IPS-20b (cell line): ENCODE measurements at regions not wholly inside any gene's neighbourhood (a gene's known extent, or its start where the extent isn't known, plus 50 kb on each side); places are given as distances from the start of the nearest gene placed in this dataset.
A peak's percentile ranks its signal among the peaks of the same experiment; 100 is the strongest.

Experiments used
- H3K27ac ChIP-seq: one replicate; pipeline ENCODE4 v1.5.1; 2013; ENCODE audit warnings: low read length
- H3K27me3 ChIP-seq: 2 replicates; pipeline ENCODE4 v1.6.1; 2013; ENCODE audit warnings: mild to moderate bottlenecking, low read length, inconsistent platforms; ENCODE audit not compliant: insufficient read depth
- H3K36me3 ChIP-seq: 2 replicates; pipeline ENCODE4 v1.6.1; 2013; ENCODE audit warnings: low read depth, mild to moderate bottlenecking, inconsistent platforms, low read length, moderate library complexity; ENCODE audit not compliant: insufficient read depth
- H3K4me1 ChIP-seq: 2 replicates; pipeline ENCODE4 v1.6.1; 2013; ENCODE audit warnings: mild to moderate bottlenecking, control low read depth, inconsistent platforms, low read length, moderate library complexity; ENCODE audit not compliant: insufficient read depth
- H3K4me3 ChIP-seq: 2 replicates; pipeline ENCODE4 v1.5.1; 2013; ENCODE audit warnings: mild to moderate bottlenecking, low read length, inconsistent platforms
- H3K9ac ChIP-seq: 2 replicates; pipeline ENCODE4 v1.6.1; 2013; ENCODE audit warnings: low read depth, mild to moderate bottlenecking, inconsistent platforms, low read length, moderate library complexity
- H3K9me3 ChIP-seq: 2 replicates; pipeline ENCODE4 v1.6.1; 2013; ENCODE audit warnings: mild to moderate bottlenecking, low read depth, low read length, inconsistent platforms; ENCODE audit not compliant: insufficient read depth

DNA sequence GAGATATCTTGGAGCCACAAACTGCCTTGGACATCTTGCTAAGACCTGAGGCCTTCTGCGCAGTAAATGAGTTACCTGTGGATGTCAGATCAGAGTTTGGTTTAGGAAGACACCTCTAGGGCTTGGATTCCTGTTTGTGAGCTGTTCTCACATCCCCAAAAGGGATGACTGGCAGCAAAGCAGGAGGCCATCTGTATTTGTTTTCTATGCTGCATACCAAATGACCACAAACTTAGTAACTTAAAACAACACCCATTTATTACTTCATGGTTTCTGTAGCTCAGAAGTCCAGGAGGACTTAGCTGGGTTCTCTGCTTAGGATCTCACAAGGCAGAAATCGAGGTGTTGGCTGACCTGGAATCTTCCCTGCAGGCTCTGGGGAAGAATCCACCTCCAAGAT, 116.7 kb downstream of the UNC5CL start:
- Histone ChIP-seq H3K4me1 (peaks cover 19% of the 10 kb centered on the region), H3K9ac (no peak overlapping the region), H3K27ac (no peak overlapping the region), H3K4me3 (no peak overlapping the region), H3K27me3 (peaks cover 29% of the 10 kb centered on the region), H3K36me3 (no peaks in the 10 kb centered on the region), H3K9me3 (no peaks in the 10 kb centered on the region)

DNA sequence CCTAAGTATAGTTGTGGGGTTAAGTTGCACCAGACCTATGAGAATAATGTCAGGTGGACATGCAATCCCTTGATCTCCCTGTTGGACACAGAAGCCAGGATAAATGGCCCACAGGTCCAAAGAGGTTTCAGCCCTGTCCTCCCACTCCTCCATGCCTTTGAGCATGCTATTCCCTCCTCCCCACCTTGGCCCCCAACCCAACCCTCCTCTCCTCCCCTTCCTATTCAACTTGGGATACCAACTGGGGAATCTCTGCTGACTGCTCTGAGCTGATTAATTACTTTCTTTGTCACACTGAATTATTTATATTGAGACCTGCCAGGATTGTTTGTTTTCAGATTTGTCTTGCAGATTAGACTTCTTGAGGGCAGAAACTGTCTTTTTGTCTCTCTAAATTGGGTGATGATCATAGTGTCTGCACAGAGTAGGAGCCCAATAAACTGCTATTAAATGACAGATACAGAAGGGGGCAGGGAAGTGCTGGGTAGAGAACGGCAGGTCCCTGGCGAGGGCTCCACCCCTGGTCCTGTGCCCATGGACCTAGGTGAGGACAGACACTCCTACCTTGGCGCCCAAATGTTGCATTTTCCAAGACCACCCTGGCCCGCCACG, 120.9 kb downstream of the UNC5CL start:
- Histone ChIP-seq H3K36me3 (no peaks in the 10 kb centered on the region), H3K9ac (no peak overlapping the region), H3K4me3 (peak overlapping the region; percentile 23; the same call in 1 of the 2 replicates), H3K4me1 (peaks cover 19% of the 10 kb centered on the region), H3K27ac (no peak overlapping the region), H3K27me3 (peaks cover 43% of the 10 kb centered on the region), H3K9me3 (no peaks in the 10 kb centered on the region)

DNA sequence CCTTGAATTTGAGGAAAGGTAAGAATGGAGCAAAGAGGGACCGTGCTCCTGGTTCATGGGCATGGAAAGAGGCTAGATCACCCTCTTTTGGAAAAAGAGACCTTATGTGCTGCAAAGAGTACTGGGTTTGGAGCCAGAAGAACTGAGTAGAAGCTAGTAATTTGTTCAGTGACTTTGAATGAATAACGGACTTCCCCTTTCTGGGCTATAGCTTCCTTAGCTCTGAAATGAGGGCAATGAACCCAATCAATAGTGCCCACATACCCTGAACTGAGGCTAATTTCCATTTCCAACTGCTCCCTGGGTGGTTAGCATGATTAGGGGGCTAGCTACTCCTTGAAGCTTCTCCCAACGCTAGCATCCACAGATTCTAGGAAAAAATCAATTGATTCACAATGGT, 121.4 kb downstream of the UNC5CL start:
- H3K4me3 ChIP-seq = no peak overlapping the region
- no peaks in the 10 kb centered on the region for H3K9me3 ChIP-seq
- no peaks in the 10 kb centered on the region for H3K36me3 ChIP-seq
- no peak overlapping the region for H3K9ac ChIP-seq
- H3K27ac ChIP-seq = no peak overlapping the region
- H3K27me3 ChIP-seq = peaks cover 43% of the 10 kb centered on the region
- peaks cover 19% of the 10 kb centered on the region for H3K4me1 ChIP-seq

DNA sequence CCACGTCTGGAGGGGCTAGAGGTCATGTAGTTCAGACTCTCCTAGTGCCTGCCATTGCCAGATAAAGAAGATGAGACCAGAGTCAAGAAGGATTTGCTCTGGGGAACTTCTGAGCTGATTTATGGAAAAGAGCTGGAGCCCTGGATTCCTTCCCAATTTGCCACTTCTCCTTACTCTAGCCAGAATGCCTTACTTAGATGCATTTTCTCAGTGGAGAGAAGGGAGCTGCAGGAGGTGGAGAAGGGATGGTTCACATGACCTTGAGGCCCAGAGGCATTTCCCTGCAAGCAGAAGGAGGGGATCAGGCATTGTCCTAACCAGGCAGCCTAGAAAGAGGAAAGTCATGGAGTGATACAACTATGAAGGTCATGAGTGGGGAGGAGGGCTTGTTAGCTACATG, 122.2 kb downstream of the UNC5CL start:
- H3K4me3 ChIP-seq = no peak overlapping the region
- H3K9ac ChIP-seq = no peak overlapping the region
- H3K9me3 ChIP-seq = no peaks in the 10 kb centered on the region
- no peaks in the 10 kb centered on the region for H3K36me3 ChIP-seq
- peaks cover 43% of the 10 kb centered on the region for H3K27me3 ChIP-seq
- H3K4me1 ChIP-seq = peaks cover 19% of the 10 kb centered on the region
- H3K27ac ChIP-seq = no peak overlapping the region

DNA sequence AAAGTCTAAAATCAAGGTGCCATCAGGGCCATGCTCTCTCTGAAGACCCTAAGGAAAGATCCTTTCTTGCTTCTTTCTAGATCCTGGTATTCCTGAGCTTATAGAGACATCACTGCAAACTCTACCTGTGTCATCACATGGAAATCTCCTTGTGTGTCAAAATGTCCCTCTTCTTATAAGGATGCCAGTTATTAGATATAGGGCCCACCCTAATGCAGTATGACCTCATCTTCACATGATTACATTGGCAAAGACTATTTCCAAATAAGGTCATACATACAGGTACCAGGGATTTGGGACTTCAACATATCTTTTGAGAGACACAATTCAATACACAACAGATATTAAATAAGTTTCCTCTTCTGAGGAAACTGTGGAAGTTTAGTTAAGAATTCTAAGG, 123.9 kb downstream of the UNC5CL start:
- Histone ChIP-seq H3K4me3 (no peak overlapping the region), H3K4me1 (peaks cover 19% of the 10 kb centered on the region), H3K9ac (no peak overlapping the region), H3K27me3 (peaks cover 39% of the 10 kb centered on the region), H3K36me3 (no peaks in the 10 kb centered on the region), H3K9me3 (no peaks in the 10 kb centered on the region), H3K27ac (no peak overlapping the region)

DNA sequence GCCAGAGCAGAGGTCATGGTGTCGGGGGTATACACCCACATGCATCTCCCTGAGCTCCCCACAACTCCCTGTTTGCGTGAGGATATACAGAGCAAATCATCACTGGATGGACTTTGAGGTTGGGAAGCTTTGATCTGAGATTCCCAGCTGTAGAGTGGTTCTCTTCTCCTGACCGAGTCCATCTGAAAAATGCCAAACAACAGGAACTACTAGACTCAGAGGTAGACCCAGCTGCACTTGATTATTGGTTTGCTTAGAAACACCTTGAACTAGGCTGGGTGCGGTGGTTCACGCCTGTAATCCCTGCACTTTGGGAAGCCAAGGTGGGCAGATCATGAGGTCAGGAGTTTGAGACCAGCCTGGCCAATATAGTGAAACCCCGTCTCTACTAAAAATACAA, 125.0 kb downstream of the UNC5CL start:
- no peaks in the 10 kb centered on the region for H3K9me3 ChIP-seq
- no peak overlapping the region for H3K27ac ChIP-seq
- H3K27me3 ChIP-seq = peaks cover 27% of the 10 kb centered on the region
- H3K36me3 ChIP-seq = no peaks in the 10 kb centered on the region
- no peak overlapping the region for H3K9ac ChIP-seq
- H3K4me1 ChIP-seq = peaks cover 14% of the 10 kb centered on the region
- no peak overlapping the region for H3K4me3 ChIP-seq

DNA sequence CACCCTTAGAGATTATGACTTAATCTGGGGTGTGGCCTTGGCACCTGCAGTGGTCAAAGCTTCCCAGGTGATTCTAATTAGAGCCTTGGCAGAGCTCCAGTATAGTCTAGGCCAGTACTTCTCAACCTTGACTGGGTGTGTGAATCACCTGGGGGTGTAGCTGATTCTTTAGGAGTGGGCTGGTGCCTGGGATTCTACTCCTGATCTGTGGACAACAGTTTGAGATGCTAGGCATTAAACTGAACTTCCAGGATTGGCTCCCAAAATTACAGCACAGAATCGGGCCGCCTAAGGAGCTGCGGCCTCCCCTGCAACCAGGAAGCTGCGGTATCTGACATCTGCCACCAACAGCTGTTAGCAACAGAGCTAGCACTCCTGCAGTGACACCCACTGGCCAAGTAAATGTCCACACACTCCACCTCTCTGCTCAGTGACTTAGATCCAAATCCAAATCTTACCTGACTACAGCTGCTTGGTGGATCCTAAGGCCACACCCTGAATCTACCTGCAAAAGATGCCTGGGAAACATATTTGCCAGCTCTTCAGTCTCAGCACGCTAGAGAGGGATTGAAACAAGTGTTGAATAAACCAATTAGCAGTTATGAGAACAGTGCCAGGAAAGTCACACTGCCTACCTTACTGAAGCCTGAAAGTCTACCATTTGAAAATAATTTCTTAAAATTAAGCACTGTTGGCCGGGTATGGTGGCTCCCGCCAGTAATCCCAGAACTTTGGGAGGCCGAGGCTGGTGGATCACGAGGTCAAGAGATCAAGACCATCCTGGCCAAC, 126.7 kb downstream of the UNC5CL start:
- no peak overlapping the region for H3K27ac ChIP-seq
- H3K9me3 ChIP-seq = no peaks in the 10 kb centered on the region
- peaks cover 15% of the 10 kb centered on the region for H3K27me3 ChIP-seq
- no peaks in the 10 kb centered on the region for H3K36me3 ChIP-seq
- H3K4me3 ChIP-seq = no peak overlapping the region
- H3K9ac ChIP-seq = no peak overlapping the region
- H3K4me1 ChIP-seq = no peaks in the 10 kb centered on the region; the same call in 1 of the 2 replicates

DNA sequence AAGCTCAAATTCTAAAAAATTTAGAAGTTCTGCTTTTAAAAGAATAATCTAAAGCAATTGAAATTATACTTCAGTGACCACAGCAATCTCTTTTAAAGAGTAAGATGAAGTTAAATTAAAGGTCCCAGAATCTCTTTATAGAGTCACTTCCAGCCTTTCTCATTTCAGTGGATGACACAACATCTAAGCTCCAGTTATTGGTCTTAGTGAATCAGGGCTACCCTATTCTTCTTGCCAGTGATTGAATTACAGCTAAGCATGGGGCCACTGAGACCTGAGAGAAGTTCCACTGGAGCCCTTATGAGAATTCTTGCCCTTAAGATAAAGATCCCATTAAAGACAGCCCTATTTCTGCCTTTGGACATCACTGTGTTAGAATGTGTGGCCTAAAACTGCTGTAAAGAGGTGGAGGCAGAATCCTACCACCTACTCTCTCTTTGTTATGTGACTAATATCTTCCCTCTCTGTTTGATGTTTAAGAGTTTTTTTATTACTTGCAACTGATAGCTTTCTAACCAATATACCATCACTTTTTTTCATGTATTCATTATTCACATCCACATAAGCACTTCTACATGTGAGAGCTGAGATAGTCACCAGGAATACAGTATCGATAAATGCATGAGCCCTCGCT, 128.6 kb downstream of the UNC5CL start:
- no peak overlapping the region for H3K4me3 ChIP-seq
- H3K36me3 ChIP-seq = no peaks in the 10 kb centered on the region
- H3K4me1 ChIP-seq = no peaks in the 10 kb centered on the region
- no peaks in the 10 kb centered on the region; the same call in 1 of the 2 replicates for H3K27me3 ChIP-seq
- H3K27ac ChIP-seq = no peak overlapping the region
- no peaks in the 10 kb centered on the region for H3K9me3 ChIP-seq
- H3K9ac ChIP-seq = no peak overlapping the region

DNA sequence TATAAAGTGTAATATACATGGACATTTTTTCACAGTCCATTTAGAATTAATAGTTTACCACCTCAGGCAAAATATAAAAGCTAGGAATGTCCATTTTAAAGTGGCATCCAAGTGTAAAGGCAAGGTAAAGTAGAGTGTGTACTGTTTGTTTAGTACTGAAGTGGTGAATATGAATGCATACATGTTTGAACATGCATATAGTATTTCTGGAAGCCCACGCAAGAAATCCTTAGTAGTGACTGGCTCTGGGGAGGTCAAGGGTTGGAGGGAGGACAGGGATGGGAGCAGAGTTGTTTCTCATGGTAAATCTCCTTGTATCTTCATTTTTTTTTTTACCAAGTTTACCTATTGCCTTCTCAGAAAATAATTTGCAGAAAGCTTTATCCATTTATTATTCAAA, 129.2 kb downstream of the UNC5CL start:
- no peak overlapping the region for H3K27ac ChIP-seq
- H3K36me3 ChIP-seq = no peaks in the 10 kb centered on the region
- no peaks in the 10 kb centered on the region for H3K9me3 ChIP-seq
- H3K9ac ChIP-seq = no peak overlapping the region
- H3K4me3 ChIP-seq = no peak overlapping the region
- H3K4me1 ChIP-seq = no peaks in the 10 kb centered on the region
- H3K27me3 ChIP-seq = no peaks in the 10 kb centered on the region

DNA sequence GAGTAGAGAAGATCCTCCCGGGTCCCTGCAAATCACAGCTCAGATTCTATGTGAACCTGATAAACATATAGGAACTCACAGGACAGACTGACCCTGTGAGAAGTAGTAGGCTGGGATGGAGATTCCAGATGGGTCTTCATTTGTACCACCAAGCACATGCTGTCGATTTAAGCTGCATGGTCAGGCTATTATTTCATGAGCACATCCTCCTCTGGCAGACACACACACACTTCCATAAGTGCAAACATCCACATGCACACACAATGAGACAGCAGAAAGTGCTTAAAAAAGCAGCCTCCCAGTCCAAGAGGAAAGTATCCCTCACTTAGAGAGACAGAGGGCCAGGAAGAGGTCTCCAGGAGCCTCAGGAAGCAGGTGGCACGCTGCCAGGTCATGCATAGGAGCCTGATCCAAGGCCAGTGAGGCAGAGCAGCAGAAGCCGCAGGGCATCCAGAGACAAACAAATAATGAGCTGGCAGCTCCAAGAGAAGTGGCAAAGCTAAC, 131.8 kb downstream of the UNC5CL start:
- H3K9ac ChIP-seq = no peak overlapping the region
- no peaks in the 10 kb centered on the region for H3K36me3 ChIP-seq
- H3K27me3 ChIP-seq = no peaks in the 10 kb centered on the region
- H3K27ac ChIP-seq = no peak overlapping the region
- no peaks in the 10 kb centered on the region for H3K9me3 ChIP-seq
- no peaks in the 10 kb centered on the region for H3K4me1 ChIP-seq
- H3K4me3 ChIP-seq = no peak overlapping the region

DNA sequence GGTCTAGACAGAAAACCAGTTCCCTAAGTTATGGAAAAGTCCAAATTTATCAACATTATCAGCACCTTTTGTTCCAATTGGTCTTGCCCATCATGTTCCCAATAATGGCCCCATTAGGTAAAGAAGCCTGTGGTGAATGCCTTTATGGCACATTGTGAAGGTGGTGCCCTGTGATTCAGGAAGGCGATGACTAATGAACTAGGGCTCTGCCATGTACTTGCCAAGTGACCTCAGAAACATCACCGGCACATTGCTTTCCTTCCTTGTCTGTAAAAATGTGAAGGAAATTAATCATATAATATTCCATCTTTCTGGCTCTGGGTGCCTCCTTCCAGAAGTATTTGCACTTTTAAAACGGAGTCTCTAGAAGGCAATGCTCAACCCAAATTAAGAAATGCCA, 132.3 kb downstream of the UNC5CL start:
- H3K27me3 ChIP-seq = 0 out of 2 replicates have a peak, but pooled peaks cover under 1% of the 10 kb centered on the region
- no peak overlapping the region for H3K4me3 ChIP-seq
- no peak overlapping the region for H3K27ac ChIP-seq
- no peaks in the 10 kb centered on the region for H3K9me3 ChIP-seq
- H3K4me1 ChIP-seq = no peaks in the 10 kb centered on the region
- H3K9ac ChIP-seq = no peak overlapping the region
- H3K36me3 ChIP-seq = no peaks in the 10 kb centered on the region
